ENCODE measurements at regions not wholly inside any gene's neighbourhood (a gene's known extent, or its start where the extent isn't known, plus 50 kb on each side); places are given as distances from the start of the nearest gene placed in this dataset.

DNA sequence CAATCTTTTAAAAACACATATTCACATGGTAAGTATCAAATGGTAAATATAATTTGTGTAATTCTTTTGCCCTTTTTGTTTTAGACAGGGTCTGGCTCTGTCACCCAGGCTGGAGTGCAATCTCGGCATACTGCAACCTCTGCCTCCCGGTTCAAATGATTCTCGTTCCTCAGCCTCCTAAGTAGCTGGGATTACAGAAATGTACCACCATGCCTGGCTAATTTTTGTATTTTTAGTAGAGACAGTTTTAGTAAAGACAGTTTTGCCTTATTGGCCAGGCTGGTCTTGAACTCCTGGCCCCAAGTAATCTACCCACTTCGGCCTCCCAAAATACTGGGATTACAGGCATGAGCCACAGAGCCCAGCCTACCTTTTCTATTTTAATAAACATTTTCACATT, 182.2 kb downstream of the MYCN start:
- H3K4me1 Mint-ChIP-seq = peaks cover 8 to 13% of the 10 kb centered on the region in 2 experiments
- TF ChIP-seq CTCF (conservative IDR thresholded peaks at IDR 0.05) = no peak
- DNase-seq = no peak

More for the DNA sequence above, 182.2 kb downstream of the MYCN start:
- no peaks in the 10 kb centered on the region for H3K79me2 ChIP-seq (ENCODE audit: insufficient read depth, low read length)
- no peak overlapping the region for H2BK15ac ChIP-seq (ENCODE audit: low read depth, low read length)
- no peak overlapping the region for H3K27ac ChIP-seq (ENCODE audit: insufficient read length, low read depth, low read length)
- no peak overlapping the region for H3K4ac ChIP-seq (ENCODE audit: low read depth, low read length)
- Mint-ChIP-seq H3K27me3 (ENCODE audit: low read depth) (no peaks in the 10 kb centered on the region), H3K9me3 (peaks cover 0 to 7% of the 10 kb centered on the region in 2 experiments; a peak in 3 of 5 replicates), H3K27ac (no peak overlapping the region), H3K4me3 (no peak overlapping the region), H3K36me3 (ENCODE audit: insufficient read depth in 1 of 3, low read depth in 3 of 3) (peaks cover 6 to 11% (median 9%) of the 10 kb centered on the region in 3 experiments; a peak in 5 of 7 replicates)
- H3K14ac ChIP-seq (ENCODE audit: insufficient read depth, low read length) = no peak overlapping the region
- no peak overlapping the region for H4K5ac ChIP-seq (ENCODE audit: insufficient read length, low read depth, low read length)
- H2AK5ac ChIP-seq (ENCODE audit: insufficient read length, low read length) = no peak overlapping the region
- no peak overlapping the region for H2BK20ac ChIP-seq (ENCODE audit: low read depth, low read length, poor library complexity, severe bottlenecking)
- no peak overlapping the region for H4K8ac ChIP-seq (replicated peaks; ENCODE audit: insufficient read length, low read depth, low read length)
- no CpG with 5 or more reads among the region's 4 CpGs for WGBS (ENCODE audit: extremely low coverage, insufficient read length, low lambda C conversion rate)
- no peak overlapping the region for H2BK120ac ChIP-seq (ENCODE audit: low read depth, low read length, poor library complexity, severe bottlenecking)
- no peaks in the 10 kb centered on the region for H4K20me1 ChIP-seq (ENCODE audit: control insufficient read depth, insufficient read depth, insufficient read length)
- no peak overlapping the region for H3K9ac ChIP-seq (ENCODE audit: extremely low read depth, insufficient read length, low read length)
- H4K91ac ChIP-seq (ENCODE audit: insufficient read length, low read depth, low read length) = no peak overlapping the region
- no peaks in the 10 kb centered on the region for H3K23me2 ChIP-seq (ENCODE audit: insufficient read length, low read depth, low read length, poor library complexity, severe bottlenecking)
- no peak overlapping the region for H3K4me2 ChIP-seq (ENCODE audit: insufficient read depth, insufficient read length, low read length)
- peaks cover 5% of the 10 kb centered on the region for H3K9me3 ChIP-seq (ENCODE audit: control insufficient read depth, low read depth, low read length)
- H2AFZ ChIP-seq (ENCODE audit: low read length) = no peak overlapping the region
- no peak overlapping the region for H2BK5ac ChIP-seq (ENCODE audit: insufficient read length, low read length)
- H3K18ac ChIP-seq (ENCODE audit: insufficient read length, low read depth, low read length) = no peak overlapping the region
- no peaks in the 10 kb centered on the region for H3K27me3 ChIP-seq (ENCODE audit: insufficient read depth, low read length)
- H3K23ac ChIP-seq (ENCODE audit: insufficient read length, low read depth, low read length) = no peak overlapping the region
- H3K4me1 ChIP-seq (ENCODE audit: insufficient read depth, low read length) = no peaks in the 10 kb centered on the region
- H2BK12ac ChIP-seq (ENCODE audit: insufficient read length, low read depth, low read length) = no peak overlapping the region
- H3K56ac ChIP-seq (ENCODE audit: insufficient read length, low read depth, low read length) = no peak overlapping the region
- no peaks in the 10 kb centered on the region for H3K79me1 ChIP-seq (ENCODE audit: insufficient read depth, low read depth, low read length, poor library complexity, severe bottlenecking)
- H3T11ph ChIP-seq (ENCODE audit: low read length) = no peak overlapping the region

Measured in H9 (cell line).